ENCODE measurements at regions not wholly inside any gene's neighbourhood (a gene's known extent, or its start where the extent isn't known, plus 50 kb on each side); places are given as distances from the start of the nearest gene placed in this dataset.
"Not testable (repeated sequence)": the region's sequence is repeated elsewhere in the genome, so short reads cannot be mapped to it uniquely, and the experiment has no call there.

DNA sequence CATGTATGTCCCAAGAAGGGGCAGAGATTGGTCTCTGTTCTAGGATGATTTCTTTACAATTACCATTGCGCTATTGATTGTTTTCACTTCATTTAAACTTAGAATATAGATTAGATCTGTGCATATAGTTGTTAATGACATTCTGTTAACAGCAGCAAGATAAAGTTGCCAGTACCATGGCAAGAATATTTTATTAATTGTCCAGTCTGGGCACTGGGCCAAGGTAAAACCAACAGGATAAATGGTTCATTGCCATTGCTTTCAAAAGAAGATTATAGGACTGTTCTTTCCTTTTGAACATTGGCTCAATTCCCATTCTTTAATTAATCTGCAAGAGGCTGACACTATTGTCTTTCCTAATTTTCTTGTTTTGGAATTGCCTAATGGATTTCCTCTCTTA is 592.4 kb downstream of the RFPL4B start:
- TF ChIP-seq, protein P1, sequence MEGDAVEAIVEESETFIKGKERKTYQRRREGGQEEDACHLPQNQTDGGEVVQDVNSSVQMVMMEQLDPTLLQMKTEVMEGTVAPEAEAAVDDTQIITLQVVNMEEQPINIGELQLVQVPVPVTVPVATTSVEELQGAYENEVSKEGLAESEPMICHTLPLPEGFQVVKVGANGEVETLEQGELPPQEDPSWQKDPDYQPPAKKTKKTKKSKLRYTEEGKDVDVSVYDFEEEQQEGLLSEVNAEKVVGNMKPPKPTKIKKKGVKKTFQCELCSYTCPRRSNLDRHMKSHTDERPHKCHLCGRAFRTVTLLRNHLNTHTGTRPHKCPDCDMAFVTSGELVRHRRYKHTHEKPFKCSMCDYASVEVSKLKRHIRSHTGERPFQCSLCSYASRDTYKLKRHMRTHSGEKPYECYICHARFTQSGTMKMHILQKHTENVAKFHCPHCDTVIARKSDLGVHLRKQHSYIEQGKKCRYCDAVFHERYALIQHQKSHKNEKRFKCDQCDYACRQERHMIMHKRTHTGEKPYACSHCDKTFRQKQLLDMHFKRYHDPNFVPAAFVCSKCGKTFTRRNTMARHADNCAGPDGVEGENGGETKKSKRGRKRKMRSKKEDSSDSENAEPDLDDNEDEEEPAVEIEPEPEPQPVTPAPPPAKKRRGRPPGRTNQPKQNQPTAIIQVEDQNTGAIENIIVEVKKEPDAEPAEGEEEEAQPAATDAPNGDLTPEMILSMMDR (IDR thresholded peaks at IDR 0.05; ENCODE audit: low read depth, low read length), result no peak
- H3K4me3 ChIP-seq (replicated peaks in 1 of 2; ENCODE audit: low read depth in 2 of 2, low read length in 2 of 2), result no peak overlapping the region
- DNase-seq (ENCODE audit: low read depth in 2 of 2), result peak in 1 of 2 donors; percentile 56

DNA sequence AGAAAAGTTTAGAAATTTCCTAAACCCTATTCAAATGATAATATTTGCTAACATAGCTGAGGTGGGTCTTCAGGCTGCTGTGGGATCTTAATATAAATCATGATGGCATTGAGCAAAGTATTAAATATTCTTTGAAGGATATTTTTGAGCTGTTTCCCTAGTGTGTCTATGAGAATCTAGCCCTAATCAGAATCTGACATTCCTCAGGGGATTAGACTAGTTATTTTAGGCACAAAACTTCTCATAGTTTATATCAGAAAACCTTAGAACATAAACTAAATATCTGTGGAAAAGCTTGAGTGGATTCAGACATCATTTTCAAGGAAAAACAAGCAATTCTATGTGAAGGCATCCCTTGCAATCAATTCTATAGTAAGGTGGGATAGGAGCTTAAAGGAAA is 594.5 kb downstream of the RFPL4B start:
- no peak for DNase-seq (ENCODE audit: low read depth in 2 of 2)
- TF ChIP-seq, protein P1 (IDR thresholded peaks at IDR 0.05; ENCODE audit: low read depth, low read length), result no peak
- H3K4me3 ChIP-seq (replicated peaks in 1 of 2; ENCODE audit: low read depth in 2 of 2, low read length in 2 of 2), result no peak overlapping the region

DNA sequence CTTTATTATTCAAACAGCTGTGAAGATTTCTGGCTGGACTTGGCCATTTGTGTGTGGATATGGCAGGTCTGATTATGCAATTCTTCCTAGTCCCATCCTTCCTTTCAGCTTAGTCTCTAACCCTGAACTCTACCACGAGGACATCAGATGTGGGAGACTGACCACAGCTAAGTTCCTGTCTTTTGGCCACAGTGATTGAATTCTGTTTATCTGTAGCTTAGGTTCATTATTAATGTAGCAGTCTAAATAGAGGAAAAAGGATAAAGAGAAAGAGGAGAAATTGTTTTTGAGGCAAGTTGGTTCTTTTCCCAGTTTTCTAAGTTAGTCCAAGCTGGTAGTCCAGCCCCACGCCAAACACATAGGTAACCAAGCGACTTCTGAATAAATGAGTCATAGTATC is 598.9 kb downstream of the RFPL4B start:
- no peak overlapping the region for H3K4me3 ChIP-seq (replicated peaks in 1 of 2; ENCODE audit: low read depth in 2 of 2, low read length in 2 of 2)
- TF ChIP-seq, protein P1 (IDR thresholded peaks at IDR 0.05; ENCODE audit: low read depth, low read length), result no peak
- peak; percentile 50 to 67 for DNase-seq (ENCODE audit: low read depth in 2 of 2)

DNA sequence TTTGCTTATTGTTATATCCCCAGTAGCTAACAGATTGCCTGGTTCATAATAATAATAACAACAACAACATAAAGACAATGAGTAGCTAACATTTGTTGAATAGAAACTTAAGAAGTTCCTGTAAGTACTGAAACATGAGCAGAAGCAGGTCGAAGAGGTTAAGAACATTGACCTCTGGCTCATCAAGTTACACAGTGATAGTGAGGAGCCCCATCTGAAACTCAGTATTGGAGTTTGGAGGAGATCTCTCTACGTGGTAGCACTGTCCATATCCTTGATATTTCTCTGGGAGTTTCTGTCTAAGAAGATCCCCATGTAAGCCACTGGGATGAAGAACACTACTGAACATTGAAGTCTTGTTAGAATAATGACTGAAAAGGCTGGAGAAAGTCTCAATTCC is 600.4 kb downstream of the RFPL4B start:
- no peak overlapping the region for H3K4me3 ChIP-seq (replicated peaks in 1 of 2; ENCODE audit: low read depth in 2 of 2, low read length in 2 of 2)
- DNase-seq (ENCODE audit: low read depth in 2 of 2), result no peak
- TF ChIP-seq, protein P1 (IDR thresholded peaks at IDR 0.05; ENCODE audit: low read depth, low read length), result no peak

DNA sequence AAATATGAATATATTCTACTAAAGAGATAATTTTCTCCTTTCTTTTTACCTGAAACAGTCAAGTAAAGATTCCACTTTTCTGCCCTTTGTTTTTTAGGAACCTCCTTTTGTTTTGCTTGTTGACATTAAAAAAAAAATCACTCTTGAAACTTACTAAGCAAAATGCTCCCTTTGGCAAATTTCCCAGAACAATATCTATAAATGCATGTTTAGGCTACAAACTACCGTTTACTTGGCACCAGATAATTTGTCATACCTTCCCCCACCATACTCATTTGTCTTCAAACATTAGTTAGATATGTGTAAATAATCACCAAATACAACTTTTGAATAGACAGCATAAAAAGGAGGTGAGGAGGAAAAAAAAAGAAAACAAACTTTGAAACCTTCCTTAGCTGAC is 604.7 kb downstream of the RFPL4B start:
- TF ChIP-seq, protein P1 (IDR thresholded peaks at IDR 0.05; ENCODE audit: low read depth, low read length), result no peak
- no peak overlapping the region for H3K4me3 ChIP-seq (replicated peaks in 1 of 2; ENCODE audit: low read depth in 2 of 2, low read length in 2 of 2)
- DNase-seq (ENCODE audit: low read depth in 2 of 2), result peak; percentile 40 to 70

DNA sequence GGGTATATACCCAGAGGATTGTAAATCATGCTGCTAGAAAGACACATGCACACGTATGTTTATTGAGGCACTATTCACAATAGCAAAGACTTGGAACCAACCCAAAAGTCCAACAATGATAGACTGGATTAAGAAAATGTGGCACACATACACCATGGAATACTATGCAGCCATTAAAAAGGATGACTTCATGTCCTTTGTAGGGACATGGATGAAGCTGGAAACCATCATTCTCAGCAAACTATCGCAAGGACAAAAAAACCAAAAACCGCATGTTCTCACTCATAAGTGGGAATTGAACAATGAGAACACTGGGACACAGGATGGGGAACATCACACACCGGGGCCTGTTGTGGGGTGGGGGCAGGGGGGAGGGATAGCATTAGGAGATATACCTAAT is 608.6 kb downstream of the RFPL4B start:
- DNase-seq (ENCODE audit: low read depth in 2 of 2); H3K4me3 ChIP-seq (replicated peaks in 1 of 2; ENCODE audit: low read depth in 2 of 2, low read length in 2 of 2): not testable (repeated sequence)

DNA sequence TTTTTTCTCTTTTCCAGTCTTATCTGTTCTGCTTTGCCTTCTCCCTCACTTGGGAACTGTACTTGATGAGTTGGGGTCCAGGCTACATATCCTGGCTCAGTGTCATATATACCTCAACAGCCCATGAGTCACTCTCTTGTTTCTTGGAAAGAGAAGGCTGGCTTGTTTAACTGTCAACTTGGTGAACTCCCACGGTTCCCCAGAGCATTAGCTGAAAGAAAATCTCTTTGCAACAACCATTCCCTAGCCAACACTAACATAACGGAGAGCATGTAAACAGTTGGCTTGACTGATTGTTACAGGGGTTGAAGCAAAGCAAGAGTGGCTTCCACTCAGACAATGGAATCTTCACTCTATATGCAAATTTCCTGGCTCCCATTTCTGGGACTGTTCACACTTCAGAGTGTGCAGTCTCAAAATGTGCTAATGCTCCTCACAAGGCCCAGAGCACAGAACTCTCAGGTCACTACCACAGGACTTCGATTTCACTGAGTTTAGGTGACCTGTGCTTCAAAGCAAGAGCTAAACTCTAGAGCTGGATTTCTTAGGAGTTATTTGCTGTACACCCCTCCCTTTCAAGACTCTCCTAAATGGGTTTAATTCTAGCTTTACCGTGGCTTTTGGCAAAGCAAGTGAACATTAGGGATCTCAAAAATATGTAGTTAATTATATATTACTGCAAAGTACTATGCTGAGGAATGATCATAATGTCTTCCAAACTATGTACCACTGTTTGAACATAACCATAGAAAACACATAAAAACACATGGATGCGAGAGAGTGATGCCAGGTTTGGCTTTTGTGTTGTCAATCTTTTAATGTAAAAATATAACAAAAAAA is 609.8 kb downstream of the RFPL4B start:
- TF ChIP-seq, protein P1 (IDR thresholded peaks at IDR 0.05; ENCODE audit: low read depth, low read length), result no peak
- no peak overlapping the region for H3K4me3 ChIP-seq (replicated peaks in 1 of 2; ENCODE audit: low read depth in 2 of 2, low read length in 2 of 2)
- DNase-seq (ENCODE audit: low read depth in 2 of 2), result peak; percentile 97 to 98

All from cardiac fibroblast (primary cell).